ENCODE measurements at regions not wholly inside any gene's neighbourhood (a gene's known extent, or its start where the extent isn't known, plus 50 kb on each side); places are given as distances from the start of the nearest gene placed in this dataset.

DNA sequence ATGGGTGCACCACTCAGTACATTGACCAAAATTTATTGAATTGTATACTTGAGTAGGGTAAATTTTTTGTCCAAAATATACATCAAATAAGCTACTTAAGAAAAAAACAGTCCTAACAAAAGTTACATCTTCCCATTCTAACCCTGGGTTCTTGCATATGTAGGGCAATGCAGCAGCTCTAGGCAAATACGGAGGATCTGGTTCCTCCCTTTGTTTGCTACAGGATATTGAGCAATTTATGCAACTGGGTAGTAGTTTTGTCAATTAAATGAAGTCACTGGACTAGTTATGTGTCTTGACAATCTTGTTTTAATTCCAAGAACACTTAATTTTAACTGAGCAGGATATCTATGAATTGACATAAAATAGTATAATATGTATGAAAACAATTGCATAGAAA, 1507.2 kb upstream of the PIK3C3 start:
- no peak for TF ChIP-seq POLR2AphosphoS5 (IDR thresholded peaks at IDR 0.05; ENCODE audit: low read depth, low read length)
- no peak for TF ChIP-seq TAF1 (IDR thresholded peaks at IDR 0.05; ENCODE audit: borderline replicate concordance, insufficient read depth, low read length)
- TF ChIP-seq, protein P1, sequence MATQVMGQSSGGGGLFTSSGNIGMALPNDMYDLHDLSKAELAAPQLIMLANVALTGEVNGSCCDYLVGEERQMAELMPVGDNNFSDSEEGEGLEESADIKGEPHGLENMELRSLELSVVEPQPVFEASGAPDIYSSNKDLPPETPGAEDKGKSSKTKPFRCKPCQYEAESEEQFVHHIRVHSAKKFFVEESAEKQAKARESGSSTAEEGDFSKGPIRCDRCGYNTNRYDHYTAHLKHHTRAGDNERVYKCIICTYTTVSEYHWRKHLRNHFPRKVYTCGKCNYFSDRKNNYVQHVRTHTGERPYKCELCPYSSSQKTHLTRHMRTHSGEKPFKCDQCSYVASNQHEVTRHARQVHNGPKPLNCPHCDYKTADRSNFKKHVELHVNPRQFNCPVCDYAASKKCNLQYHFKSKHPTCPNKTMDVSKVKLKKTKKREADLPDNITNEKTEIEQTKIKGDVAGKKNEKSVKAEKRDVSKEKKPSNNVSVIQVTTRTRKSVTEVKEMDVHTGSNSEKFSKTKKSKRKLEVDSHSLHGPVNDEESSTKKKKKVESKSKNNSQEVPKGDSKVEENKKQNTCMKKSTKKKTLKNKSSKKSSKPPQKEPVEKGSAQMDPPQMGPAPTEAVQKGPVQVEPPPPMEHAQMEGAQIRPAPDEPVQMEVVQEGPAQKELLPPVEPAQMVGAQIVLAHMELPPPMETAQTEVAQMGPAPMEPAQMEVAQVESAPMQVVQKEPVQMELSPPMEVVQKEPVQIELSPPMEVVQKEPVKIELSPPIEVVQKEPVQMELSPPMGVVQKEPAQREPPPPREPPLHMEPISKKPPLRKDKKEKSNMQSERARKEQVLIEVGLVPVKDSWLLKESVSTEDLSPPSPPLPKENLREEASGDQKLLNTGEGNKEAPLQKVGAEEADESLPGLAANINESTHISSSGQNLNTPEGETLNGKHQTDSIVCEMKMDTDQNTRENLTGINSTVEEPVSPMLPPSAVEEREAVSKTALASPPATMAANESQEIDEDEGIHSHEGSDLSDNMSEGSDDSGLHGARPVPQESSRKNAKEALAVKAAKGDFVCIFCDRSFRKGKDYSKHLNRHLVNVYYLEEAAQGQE (IDR thresholded peaks at IDR 0.05; ENCODE audit: insufficient read depth in 1 of 2, low read depth in 2 of 2, low read length in 2 of 2) = no peak

Measured in PFSK-1 (cell line).